ENCODE measurements at regions not wholly inside any gene's neighbourhood (a gene's known extent, or its start where the extent isn't known, plus 50 kb on each side); places are given as distances from the start of the nearest gene placed in this dataset.

DNA sequence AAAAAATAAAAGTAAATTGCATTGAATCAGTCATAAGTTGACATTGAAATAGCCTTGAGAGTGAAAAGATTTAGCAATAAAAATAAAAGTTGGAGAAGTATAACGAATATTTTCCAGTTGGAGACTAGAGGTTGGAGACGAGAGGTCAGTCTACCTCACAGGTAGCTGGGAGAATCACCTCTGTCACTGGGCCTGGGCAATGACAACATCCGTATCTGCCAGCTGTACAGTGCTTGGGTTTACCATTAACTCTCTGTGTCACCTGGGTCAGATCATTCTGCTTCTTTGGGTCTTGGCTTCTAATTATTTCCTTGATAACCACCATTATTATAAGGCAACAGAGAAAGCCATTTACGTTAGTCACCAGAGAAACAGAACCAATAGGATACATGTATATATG, 62.0 kb upstream of the STEAP4 start:
- H3K4me3 Mint-ChIP-seq (ENCODE audit: unreplicated experiment): no peak overlapping the region
- BruUV-seq (replicated peaks): no TSS peak
- TF ChIP-seq, protein P1, sequence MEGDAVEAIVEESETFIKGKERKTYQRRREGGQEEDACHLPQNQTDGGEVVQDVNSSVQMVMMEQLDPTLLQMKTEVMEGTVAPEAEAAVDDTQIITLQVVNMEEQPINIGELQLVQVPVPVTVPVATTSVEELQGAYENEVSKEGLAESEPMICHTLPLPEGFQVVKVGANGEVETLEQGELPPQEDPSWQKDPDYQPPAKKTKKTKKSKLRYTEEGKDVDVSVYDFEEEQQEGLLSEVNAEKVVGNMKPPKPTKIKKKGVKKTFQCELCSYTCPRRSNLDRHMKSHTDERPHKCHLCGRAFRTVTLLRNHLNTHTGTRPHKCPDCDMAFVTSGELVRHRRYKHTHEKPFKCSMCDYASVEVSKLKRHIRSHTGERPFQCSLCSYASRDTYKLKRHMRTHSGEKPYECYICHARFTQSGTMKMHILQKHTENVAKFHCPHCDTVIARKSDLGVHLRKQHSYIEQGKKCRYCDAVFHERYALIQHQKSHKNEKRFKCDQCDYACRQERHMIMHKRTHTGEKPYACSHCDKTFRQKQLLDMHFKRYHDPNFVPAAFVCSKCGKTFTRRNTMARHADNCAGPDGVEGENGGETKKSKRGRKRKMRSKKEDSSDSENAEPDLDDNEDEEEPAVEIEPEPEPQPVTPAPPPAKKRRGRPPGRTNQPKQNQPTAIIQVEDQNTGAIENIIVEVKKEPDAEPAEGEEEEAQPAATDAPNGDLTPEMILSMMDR (IDR thresholded peaks at IDR 0.05; ENCODE audit: unreplicated experiment): no peak
- no peaks in the 10 kb centered on the region for H3K4me1 Mint-ChIP-seq (ENCODE audit: insufficient read depth, unreplicated experiment)
- ChIA-PET POLR2A (no interaction called here), CTCF (no interaction called here)
- intact Hi-C loops (cut with micrococcal nuclease): no loop called here
- no peak for DNase-seq (ENCODE audit: unreplicated experiment)
- H3K27ac Mint-ChIP-seq (ENCODE audit: low read depth, unreplicated experiment): no peak overlapping the region
- peaks cover 21% of the 10 kb centered on the region for H3K27me3 Mint-ChIP-seq (ENCODE audit: insufficient read depth, unreplicated experiment)
- H3K36me3 Mint-ChIP-seq (ENCODE audit: insufficient read depth, unreplicated experiment): no peaks in the 10 kb centered on the region
- no peaks in the 10 kb centered on the region for H3K9me3 Mint-ChIP-seq (ENCODE audit: unreplicated experiment)

DNA sequence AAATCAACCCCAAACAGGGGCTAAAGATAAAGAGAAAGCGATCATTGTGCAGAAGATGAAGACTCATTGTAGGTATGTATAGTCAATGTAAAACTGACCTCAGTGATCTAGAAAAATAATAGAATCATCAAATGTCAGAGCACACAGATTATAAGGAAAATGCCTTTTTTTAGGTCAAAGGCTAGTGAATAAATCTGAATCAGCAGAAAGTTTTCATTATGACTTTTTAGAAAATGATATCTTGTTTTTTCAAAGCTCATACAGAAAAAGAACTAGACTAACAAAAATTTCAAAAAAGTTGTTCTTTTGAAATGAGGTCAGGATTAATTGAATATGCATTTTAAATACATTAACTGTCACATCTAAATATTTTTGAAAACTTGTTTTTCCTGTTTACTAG, 60.2 kb upstream of the STEAP4 start:
- no peaks in the 10 kb centered on the region for H3K9me3 Mint-ChIP-seq (ENCODE audit: unreplicated experiment)
- no peaks in the 10 kb centered on the region for H3K4me1 Mint-ChIP-seq (ENCODE audit: insufficient read depth, unreplicated experiment)
- peaks cover 21% of the 10 kb centered on the region for H3K27me3 Mint-ChIP-seq (ENCODE audit: insufficient read depth, unreplicated experiment)
- DNase-seq (ENCODE audit: unreplicated experiment): no peak
- no TSS peak for BruUV-seq (replicated peaks)
- H3K4me3 Mint-ChIP-seq (ENCODE audit: unreplicated experiment): no peak overlapping the region
- ChIA-PET CTCF (interaction anchor here (0.6 kb wide), 1 partner anchor 289 kb away, joined by 4 read pairs; no protein-coding TSS in a partner anchor), POLR2A (no interaction called here)
- intact Hi-C loops (cut with micrococcal nuclease): no loop called here
- TF ChIP-seq, protein P1 (IDR thresholded peaks at IDR 0.05; ENCODE audit: unreplicated experiment): no peak
- no peak overlapping the region for H3K27ac Mint-ChIP-seq (ENCODE audit: low read depth, unreplicated experiment)
- no peaks in the 10 kb centered on the region for H3K36me3 Mint-ChIP-seq (ENCODE audit: insufficient read depth, unreplicated experiment)

DNA sequence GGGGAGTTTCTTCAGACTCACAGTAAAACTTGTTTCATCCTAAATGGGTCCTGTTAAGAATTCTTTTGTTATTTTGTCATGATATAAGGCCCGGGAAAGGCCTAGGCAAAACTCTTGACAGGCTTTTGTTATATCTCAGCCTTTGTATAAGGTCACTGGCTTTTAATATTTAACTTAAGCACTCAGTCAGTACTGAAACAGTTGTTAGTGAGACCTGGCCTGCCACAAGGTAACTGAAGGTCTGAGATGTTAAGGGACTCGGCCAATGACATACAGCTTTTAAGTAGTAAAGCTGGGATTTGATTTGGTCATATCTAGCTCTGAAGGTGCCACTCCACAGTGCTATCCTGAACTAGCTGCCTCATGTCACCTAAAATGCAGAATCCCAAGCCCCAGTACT, 57.2 kb upstream of the STEAP4 start:
- H3K36me3 Mint-ChIP-seq (ENCODE audit: insufficient read depth, unreplicated experiment): no peaks in the 10 kb centered on the region
- H3K27me3 Mint-ChIP-seq (ENCODE audit: insufficient read depth, unreplicated experiment): peaks cover 21% of the 10 kb centered on the region
- CTCF ChIA-PET: interaction anchor here (8.9 kb wide), 1 partner anchor 123 kb away, joined by 229 read pairs; no protein-coding TSS in a partner anchor
- no TSS peak for BruUV-seq (replicated peaks)
- TF ChIP-seq, protein P1 (IDR thresholded peaks at IDR 0.05; ENCODE audit: unreplicated experiment): no peak
- no peak for DNase-seq (ENCODE audit: unreplicated experiment)
- no peak overlapping the region for H3K4me3 Mint-ChIP-seq (ENCODE audit: unreplicated experiment)
- H3K27ac Mint-ChIP-seq (ENCODE audit: low read depth, unreplicated experiment): no peak overlapping the region
- no peaks in the 10 kb centered on the region for H3K4me1 Mint-ChIP-seq (ENCODE audit: insufficient read depth, unreplicated experiment)
- H3K9me3 Mint-ChIP-seq (ENCODE audit: unreplicated experiment): no peaks in the 10 kb centered on the region
- intact Hi-C loops (cut with micrococcal nuclease): no loop called here
- POLR2A ChIA-PET: no interaction called here

DNA sequence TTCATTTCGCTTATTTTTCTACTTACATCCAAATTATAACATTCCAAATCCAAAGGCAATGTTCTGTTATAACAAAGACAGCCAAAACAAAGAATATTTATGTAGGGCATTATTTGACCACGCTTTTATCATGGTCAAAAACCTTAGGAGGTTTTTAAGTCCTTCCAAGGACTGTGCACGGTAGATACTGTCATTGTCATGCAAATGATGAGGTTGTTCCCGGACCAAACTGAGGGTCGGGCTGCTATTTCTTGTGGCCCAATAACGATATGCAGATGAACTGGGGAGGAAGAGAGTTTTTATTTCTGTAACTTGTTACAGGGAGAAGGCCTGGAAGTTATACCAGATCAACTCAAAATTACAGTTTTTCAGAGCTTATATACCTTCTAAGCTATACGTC, 56.6 kb upstream of the STEAP4 start:
- H3K27ac Mint-ChIP-seq (ENCODE audit: low read depth, unreplicated experiment): no peak overlapping the region
- intact Hi-C loops (cut with micrococcal nuclease): no loop called here
- ChIA-PET CTCF (interaction anchor here (0.5 to 8.9 kb wide), 2 partner anchors 122 to 143 kb away, joined by 3 to 229 read pairs; no protein-coding TSS in a partner anchor), POLR2A (no interaction called here)
- no peaks in the 10 kb centered on the region for H3K9me3 Mint-ChIP-seq (ENCODE audit: unreplicated experiment)
- H3K27me3 Mint-ChIP-seq (ENCODE audit: insufficient read depth, unreplicated experiment): peaks cover 21% of the 10 kb centered on the region
- H3K4me3 Mint-ChIP-seq (ENCODE audit: unreplicated experiment): no peak overlapping the region
- H3K36me3 Mint-ChIP-seq (ENCODE audit: insufficient read depth, unreplicated experiment): no peaks in the 10 kb centered on the region
- no peak for DNase-seq (ENCODE audit: unreplicated experiment)
- TF ChIP-seq, protein P1 (IDR thresholded peaks at IDR 0.05; ENCODE audit: unreplicated experiment): no peak
- H3K4me1 Mint-ChIP-seq (ENCODE audit: insufficient read depth, unreplicated experiment): no peaks in the 10 kb centered on the region
- BruUV-seq (replicated peaks): no TSS peak
